ENCODE measurements at regions not wholly inside any gene's neighbourhood (a gene's known extent, or its start where the extent isn't known, plus 50 kb on each side); places are given as distances from the start of the nearest gene placed in this dataset.

- no peak for DNase-seq (ENCODE audit: low read depth)
- TF ChIP-seq, protein P1, sequence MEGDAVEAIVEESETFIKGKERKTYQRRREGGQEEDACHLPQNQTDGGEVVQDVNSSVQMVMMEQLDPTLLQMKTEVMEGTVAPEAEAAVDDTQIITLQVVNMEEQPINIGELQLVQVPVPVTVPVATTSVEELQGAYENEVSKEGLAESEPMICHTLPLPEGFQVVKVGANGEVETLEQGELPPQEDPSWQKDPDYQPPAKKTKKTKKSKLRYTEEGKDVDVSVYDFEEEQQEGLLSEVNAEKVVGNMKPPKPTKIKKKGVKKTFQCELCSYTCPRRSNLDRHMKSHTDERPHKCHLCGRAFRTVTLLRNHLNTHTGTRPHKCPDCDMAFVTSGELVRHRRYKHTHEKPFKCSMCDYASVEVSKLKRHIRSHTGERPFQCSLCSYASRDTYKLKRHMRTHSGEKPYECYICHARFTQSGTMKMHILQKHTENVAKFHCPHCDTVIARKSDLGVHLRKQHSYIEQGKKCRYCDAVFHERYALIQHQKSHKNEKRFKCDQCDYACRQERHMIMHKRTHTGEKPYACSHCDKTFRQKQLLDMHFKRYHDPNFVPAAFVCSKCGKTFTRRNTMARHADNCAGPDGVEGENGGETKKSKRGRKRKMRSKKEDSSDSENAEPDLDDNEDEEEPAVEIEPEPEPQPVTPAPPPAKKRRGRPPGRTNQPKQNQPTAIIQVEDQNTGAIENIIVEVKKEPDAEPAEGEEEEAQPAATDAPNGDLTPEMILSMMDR (IDR thresholded peaks at IDR 0.05; ENCODE audit: control insufficient read depth, insufficient read depth, low read depth, low read length, missing control alignments), result no peak
- no peak overlapping the region for H3K4me3 ChIP-seq (ENCODE audit: control insufficient read depth, low read depth, low read length)
These were observed 473.6 kb upstream of the FTMT start for GRCh38 chr5:121378046-121378445.

DNA sequence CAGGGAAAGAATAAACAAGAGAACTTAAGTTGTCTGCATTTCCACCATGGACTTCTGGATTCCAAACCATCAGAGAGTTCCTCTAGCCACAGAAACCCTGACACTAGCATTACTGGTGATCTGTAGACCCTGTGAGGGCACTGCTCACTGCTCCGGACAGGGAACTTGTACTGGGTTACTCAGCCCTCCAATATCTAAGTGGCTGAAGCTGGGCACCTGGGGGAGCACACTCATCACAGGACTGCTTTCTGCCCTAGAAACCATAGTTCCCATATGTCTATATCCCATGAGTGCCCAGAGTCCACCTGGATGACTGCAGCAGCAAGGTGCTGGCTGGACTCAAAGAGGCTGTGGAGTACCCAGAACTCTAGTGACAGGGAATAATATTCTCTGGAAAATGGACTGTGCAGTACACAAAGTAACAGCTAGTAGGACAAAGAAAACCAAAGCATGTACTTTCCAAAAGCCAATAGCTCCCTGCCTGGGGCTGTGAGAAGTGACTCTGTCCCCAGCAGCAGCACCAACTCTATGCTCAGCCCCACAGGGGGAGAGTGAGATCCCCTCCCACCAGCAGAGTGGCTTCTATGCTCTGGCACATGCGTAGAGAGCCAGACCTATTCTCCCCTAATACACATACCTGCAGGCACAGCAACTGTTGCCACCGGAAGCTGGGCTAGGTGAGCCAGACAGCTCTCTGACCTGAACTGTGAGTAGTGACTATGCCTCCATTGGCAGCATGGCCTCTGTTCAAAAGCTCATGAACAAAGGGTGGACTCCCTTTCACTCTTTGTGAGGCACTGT, 472.9 kb upstream of the FTMT start:
- no peak overlapping the region for H3K4me3 ChIP-seq (ENCODE audit: control insufficient read depth, low read depth, low read length)
- TF ChIP-seq, protein P1 (IDR thresholded peaks at IDR 0.05; ENCODE audit: control insufficient read depth, insufficient read depth, low read depth, low read length, missing control alignments), result no peak
- DNase-seq (ENCODE audit: low read depth), result no peak

DNA sequence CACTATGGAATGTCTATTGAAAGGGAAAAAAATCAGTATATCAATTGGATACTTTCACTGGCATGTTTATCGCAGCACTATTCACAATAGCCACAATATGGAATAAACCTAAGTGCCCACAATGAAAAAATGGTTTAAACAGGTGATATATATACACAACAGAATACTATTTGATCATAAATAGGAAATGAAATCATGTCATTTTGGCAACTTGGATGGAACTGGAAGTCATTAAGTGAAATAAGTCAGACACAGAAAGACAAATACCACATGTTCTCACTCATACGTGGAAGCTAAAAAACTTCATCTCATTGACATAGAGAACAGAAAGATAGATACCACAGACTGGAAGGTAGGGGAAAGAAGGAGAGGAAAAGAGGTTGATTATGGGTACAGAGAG, 471.6 kb upstream of the FTMT start:
- TF ChIP-seq, protein P1 (IDR thresholded peaks at IDR 0.05; ENCODE audit: control insufficient read depth, insufficient read depth, low read depth, low read length, missing control alignments), result no peak
- H3K4me3 ChIP-seq (ENCODE audit: control insufficient read depth, low read depth, low read length), result no peak overlapping the region

DNA sequence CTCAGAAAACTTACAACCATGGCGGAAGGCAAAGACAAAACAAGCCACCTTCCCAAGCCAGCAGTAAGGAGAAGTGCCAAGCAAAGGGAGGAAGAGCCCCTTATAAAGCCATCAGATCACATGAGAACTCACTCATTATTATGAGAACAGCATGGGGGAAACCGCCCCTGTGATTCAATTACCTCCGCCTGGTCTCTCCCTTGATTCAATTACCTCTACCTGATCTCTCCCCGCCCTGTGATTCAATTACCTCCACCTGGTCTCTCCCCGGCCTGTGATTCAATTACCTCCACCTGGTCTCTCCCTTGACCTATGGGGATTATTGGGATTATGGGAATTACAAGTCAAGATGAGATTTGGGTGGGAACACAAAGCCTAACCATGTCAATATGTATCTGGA, 467.3 kb upstream of the FTMT start:
- DNase-seq (ENCODE audit: low read depth), result no peak
- TF ChIP-seq, protein P1 (IDR thresholded peaks at IDR 0.05; ENCODE audit: control insufficient read depth, insufficient read depth, low read depth, low read length, missing control alignments), result no peak
- H3K4me3 ChIP-seq (ENCODE audit: control insufficient read depth, low read depth, low read length), result no peak overlapping the region

More for the DNA sequence above, 471.6 kb upstream of the FTMT start:
- DNase-seq (ENCODE audit: low read depth), result no peak

- no peak for DNase-seq (ENCODE audit: low read depth)
- TF ChIP-seq, protein P1 (IDR thresholded peaks at IDR 0.05; ENCODE audit: control insufficient read depth, insufficient read depth, low read depth, low read length, missing control alignments), result no peak
These were observed 465.3 kb upstream of the FTMT start for GRCh38 chr5:121386334-121386733.

DNA sequence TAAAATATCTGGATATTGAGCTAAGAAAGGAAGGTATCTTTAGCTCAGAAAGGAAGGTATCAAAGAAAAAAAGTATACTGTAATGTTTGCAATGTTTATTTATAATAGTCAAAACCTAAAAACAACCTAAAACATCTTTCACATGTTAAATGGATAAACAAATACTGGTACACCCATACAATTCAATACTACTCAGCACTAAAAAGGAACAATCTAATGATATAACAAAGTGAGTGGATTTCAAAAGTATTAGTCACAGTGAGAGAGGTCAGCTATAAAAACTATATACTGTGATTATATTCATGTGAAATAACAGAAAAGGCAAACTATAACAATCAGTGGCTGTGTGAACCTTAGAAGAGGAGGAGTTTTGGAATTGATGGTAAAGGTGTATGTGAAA, 455.0 kb upstream of the FTMT start:
- no peak overlapping the region for H3K4me3 ChIP-seq (ENCODE audit: control insufficient read depth, low read depth, low read length)
- TF ChIP-seq, protein P1 (IDR thresholded peaks at IDR 0.05; ENCODE audit: control insufficient read depth, insufficient read depth, low read depth, low read length, missing control alignments), result no peak
- DNase-seq (ENCODE audit: low read depth), result no peak

More at GRCh38 chr5:121386334-121386733, 465.3 kb upstream of the FTMT start:
- H3K4me3 ChIP-seq (ENCODE audit: control insufficient read depth, low read depth, low read length), result no peak overlapping the region

Data from AG09309 (cell line).